Astrocyte (in vitro differentiated cells and primary cell): ENCODE measurements at regions not wholly inside any gene's neighbourhood (a gene's known extent, or its start where the extent isn't known, plus 50 kb on each side); places are given as distances from the start of the nearest gene placed in this dataset.

ENCODE experiments used
- CTCF ChIP-seq: IDR thresholded peaks from 2 replicates; pipeline ENCODE4 v1.5.1; 2011; ENCODE audit warnings: low read depth, mild to moderate bottlenecking, inconsistent platforms, low read length, moderate library complexity; ENCODE audit not compliant: insufficient read depth
- EZH2 ChIP-seq: IDR thresholded peaks from 2 replicates; pipeline ENCODE4 v1.6.1; 2012; ENCODE audit warnings: mild to moderate bottlenecking, low read length, inconsistent platforms; ENCODE audit not compliant: insufficient read depth

DNA sequence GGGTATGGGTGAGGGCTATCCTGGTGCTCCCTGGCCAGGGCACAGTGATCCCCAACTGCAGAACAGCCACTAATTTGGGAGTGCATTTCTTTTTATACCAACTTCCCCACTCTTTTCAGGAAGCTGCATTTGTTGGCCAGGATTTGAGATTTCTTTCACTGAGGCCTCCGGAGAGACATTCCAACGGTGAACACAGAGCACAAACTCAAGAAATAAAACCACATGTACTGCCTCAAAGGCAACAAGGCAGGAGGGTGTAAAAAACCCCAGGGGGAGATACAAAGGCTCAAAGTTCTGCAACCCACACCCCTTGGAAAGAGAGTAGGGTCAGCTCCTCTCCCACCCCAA, 65.3 kb downstream of the CPN2 start:
- TF ChIP-seq CTCF (no peak), EZH2 (no peak)
